Activated T-cell treated with anti-CD3 and anti-CD28 coated beads for 48 hours (primary cell): ENCODE measurements at regions not wholly inside any gene's neighbourhood (a gene's known extent, or its start where the extent isn't known, plus 50 kb on each side); places are given as distances from the start of the nearest gene placed in this dataset.

Source experiments
- DNase-seq: peaks from one replicate; pipeline ENCODE4 v3.0.0-alpha.2; 2020; ENCODE audit warnings: low read depth

GRCh38 chr20:52864916-52865605 lies 107.1 kb upstream of the TSHZ2 start:
- DNase-seq = no peak

- no peak for DNase-seq
Measured at GRCh38 chr20:52859156-52859876, 112.8 kb upstream of the TSHZ2 start.

- no peak for DNase-seq
Measured at GRCh38 chr20:52852714-52853113, 119.4 kb upstream of the TSHZ2 start.

- no peak for DNase-seq
Measured at GRCh38 chr20:52847731-52848359, 124.3 kb upstream of the TSHZ2 start.

GRCh38 chr20:52847029-52847660 lies 125.0 kb upstream of the TSHZ2 start:
- DNase-seq = no peak

- no peak for DNase-seq
Measured at GRCh38 chr20:52845044-52845443, 127.1 kb upstream of the TSHZ2 start.

GRCh38 chr20:52843425-52843824 lies 128.7 kb upstream of the TSHZ2 start:
- DNase-seq = no peak

- no peak for DNase-seq
Measured at GRCh38 chr20:52841003-52841402, 131.2 kb upstream of the TSHZ2 start.

- DNase-seq = no peak
Measured at GRCh38 chr20:52840041-52840440, 132.1 kb upstream of the TSHZ2 start.

GRCh38 chr20:52838510-52839241 lies 133.5 kb upstream of the TSHZ2 start:
- DNase-seq = no peak

GRCh38 chr20:52837378-52837777 lies 134.8 kb upstream of the TSHZ2 start:
- DNase-seq = no peak

GRCh38 chr20:52833901-52834300 lies 138.3 kb upstream of the TSHZ2 start:
- DNase-seq = no peak

- DNase-seq = no peak
Measured at GRCh38 chr20:52832151-52832774, 139.9 kb upstream of the TSHZ2 start.

GRCh38 chr20:52830598-52830997 lies 141.6 kb upstream of the TSHZ2 start:
- DNase-seq = no peak

GRCh38 chr20:52829111-52829510 lies 143.0 kb upstream of the TSHZ2 start:
- DNase-seq = no peak

GRCh38 chr20:52828199-52828598 lies 144.0 kb upstream of the TSHZ2 start:
- DNase-seq = no peak

- no peak for DNase-seq
Measured at GRCh38 chr20:52826722-52827121, 145.4 kb upstream of the TSHZ2 start.

GRCh38 chr20:52826321-52826720 lies 145.8 kb upstream of the TSHZ2 start:
- no peak for DNase-seq

- no peak for DNase-seq
Measured at GRCh38 chr20:52824494-52825216, 147.5 kb upstream of the TSHZ2 start.

- DNase-seq = no peak
Measured at GRCh38 chr20:52823303-52823702, 148.9 kb upstream of the TSHZ2 start.
